ENCODE measurements at regions not wholly inside any gene's neighbourhood (a gene's known extent, or its start where the extent isn't known, plus 50 kb on each side); places are given as distances from the start of the nearest gene placed in this dataset.
A peak's percentile ranks its signal among the peaks of the same experiment; 100 is the strongest.

GRCh38 chr20:22495789-22496188 is 88.6 kb downstream of the FOXA2 start (continued):
- TF ChIP-seq TBX3 (IDR thresholded peaks at IDR 0.05; ENCODE audit: borderline replicate concordance) (no peak), ZNF580 (CRISPR knock-in tag; IDR thresholded peaks at IDR 0.05; ENCODE audit: borderline replicate concordance, low read depth) (no peak), ZKSCAN1 (IDR thresholded peaks at IDR 0.05; ENCODE audit: low read length) (no peak), CBX2 (IDR thresholded peaks at IDR 0.05; ENCODE audit: low read depth, low read length) (no peak), CBX2 (CRISPR knock-in tag; IDR thresholded peaks at IDR 0.05; ENCODE audit: low read depth) (no peak), KLF6 (CRISPR knock-in tag; IDR thresholded peaks at IDR 0.05) (no peak), KDM6A (CRISPR knock-in tag; IDR thresholded peaks at IDR 0.05; ENCODE audit: low read depth) (0 out of 2 replicates have a peak, but pooled peaks have one; percentile 22), ZNF331 (CRISPR knock-in tag; IDR thresholded peaks at IDR 0.05) (0 out of 2 replicates have a peak, but pooled peaks have one; percentile 22), RXRB (CRISPR knock-in tag; IDR thresholded peaks at IDR 0.05; ENCODE audit: borderline replicate concordance) (0 out of 2 replicates have a peak, but pooled peaks have one; percentile 28), HNRNPL (IDR thresholded peaks at IDR 0.05; ENCODE audit: low read depth, low read length) (no peak), RARG (CRISPR knock-in tag; IDR thresholded peaks at IDR 0.05; ENCODE audit: low read depth) (0 out of 2 replicates have a peak, but pooled peaks have one; percentile 55), SKIL (CRISPR knock-in tag; IDR thresholded peaks at IDR 0.05; ENCODE audit: borderline replicate concordance) (no peak)
- TF ChIP-seq, protein P1, sequence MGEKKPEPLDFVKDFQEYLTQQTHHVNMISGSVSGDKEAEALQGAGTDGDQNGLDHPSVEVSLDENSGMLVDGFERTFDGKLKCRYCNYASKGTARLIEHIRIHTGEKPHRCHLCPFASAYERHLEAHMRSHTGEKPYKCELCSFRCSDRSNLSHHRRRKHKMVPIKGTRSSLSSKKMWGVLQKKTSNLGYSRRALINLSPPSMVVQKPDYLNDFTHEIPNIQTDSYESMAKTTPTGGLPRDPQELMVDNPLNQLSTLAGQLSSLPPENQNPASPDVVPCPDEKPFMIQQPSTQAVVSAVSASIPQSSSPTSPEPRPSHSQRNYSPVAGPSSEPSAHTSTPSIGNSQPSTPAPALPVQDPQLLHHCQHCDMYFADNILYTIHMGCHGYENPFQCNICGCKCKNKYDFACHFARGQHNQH (CRISPR knock-in tag; IDR thresholded peaks at IDR 0.05), result no peak
- TF ChIP-seq, protein P2, sequence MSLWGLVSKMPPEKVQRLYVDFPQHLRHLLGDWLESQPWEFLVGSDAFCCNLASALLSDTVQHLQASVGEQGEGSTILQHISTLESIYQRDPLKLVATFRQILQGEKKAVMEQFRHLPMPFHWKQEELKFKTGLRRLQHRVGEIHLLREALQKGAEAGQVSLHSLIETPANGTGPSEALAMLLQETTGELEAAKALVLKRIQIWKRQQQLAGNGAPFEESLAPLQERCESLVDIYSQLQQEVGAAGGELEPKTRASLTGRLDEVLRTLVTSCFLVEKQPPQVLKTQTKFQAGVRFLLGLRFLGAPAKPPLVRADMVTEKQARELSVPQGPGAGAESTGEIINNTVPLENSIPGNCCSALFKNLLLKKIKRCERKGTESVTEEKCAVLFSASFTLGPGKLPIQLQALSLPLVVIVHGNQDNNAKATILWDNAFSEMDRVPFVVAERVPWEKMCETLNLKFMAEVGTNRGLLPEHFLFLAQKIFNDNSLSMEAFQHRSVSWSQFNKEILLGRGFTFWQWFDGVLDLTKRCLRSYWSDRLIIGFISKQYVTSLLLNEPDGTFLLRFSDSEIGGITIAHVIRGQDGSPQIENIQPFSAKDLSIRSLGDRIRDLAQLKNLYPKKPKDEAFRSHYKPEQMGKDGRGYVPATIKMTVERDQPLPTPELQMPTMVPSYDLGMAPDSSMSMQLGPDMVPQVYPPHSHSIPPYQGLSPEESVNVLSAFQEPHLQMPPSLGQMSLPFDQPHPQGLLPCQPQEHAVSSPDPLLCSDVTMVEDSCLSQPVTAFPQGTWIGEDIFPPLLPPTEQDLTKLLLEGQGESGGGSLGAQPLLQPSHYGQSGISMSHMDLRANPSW (CRISPR knock-in tag; IDR thresholded peaks at IDR 0.05; ENCODE audit: borderline replicate concordance), result no peak
- TF ChIP-seq, protein P3, sequence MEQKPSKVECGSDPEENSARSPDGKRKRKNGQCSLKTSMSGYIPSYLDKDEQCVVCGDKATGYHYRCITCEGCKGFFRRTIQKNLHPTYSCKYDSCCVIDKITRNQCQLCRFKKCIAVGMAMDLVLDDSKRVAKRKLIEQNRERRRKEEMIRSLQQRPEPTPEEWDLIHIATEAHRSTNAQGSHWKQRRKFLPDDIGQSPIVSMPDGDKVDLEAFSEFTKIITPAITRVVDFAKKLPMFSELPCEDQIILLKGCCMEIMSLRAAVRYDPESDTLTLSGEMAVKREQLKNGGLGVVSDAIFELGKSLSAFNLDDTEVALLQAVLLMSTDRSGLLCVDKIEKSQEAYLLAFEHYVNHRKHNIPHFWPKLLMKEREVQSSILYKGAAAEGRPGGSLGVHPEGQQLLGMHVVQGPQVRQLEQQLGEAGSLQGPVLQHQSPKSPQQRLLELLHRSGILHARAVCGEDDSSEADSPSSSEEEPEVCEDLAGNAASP (CRISPR knock-in tag; IDR thresholded peaks at IDR 0.05; ENCODE audit: borderline replicate concordance), result no peak
- TF ChIP-seq, protein P4, sequence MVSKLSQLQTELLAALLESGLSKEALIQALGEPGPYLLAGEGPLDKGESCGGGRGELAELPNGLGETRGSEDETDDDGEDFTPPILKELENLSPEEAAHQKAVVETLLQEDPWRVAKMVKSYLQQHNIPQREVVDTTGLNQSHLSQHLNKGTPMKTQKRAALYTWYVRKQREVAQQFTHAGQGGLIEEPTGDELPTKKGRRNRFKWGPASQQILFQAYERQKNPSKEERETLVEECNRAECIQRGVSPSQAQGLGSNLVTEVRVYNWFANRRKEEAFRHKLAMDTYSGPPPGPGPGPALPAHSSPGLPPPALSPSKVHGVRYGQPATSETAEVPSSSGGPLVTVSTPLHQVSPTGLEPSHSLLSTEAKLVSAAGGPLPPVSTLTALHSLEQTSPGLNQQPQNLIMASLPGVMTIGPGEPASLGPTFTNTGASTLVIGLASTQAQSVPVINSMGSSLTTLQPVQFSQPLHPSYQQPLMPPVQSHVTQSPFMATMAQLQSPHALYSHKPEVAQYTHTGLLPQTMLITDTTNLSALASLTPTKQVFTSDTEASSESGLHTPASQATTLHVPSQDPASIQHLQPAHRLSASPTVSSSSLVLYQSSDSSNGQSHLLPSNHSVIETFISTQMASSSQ (IDR thresholded peaks at IDR 0.05; ENCODE audit: low read depth), result no peak
- TF ChIP-seq, protein P4 (CRISPR knock-in tag; IDR thresholded peaks at IDR 0.05; ENCODE audit: borderline replicate concordance), result peak; percentile 21; the same call in 1 of the 2 replicates

Measured in HepG2 (cell line).